LNCAP (cell line): ENCODE measurements at regions not wholly inside any gene's neighbourhood (a gene's known extent, or its start where the extent isn't known, plus 50 kb on each side); places are given as distances from the start of the nearest gene placed in this dataset.

ENCODE experiments used
- TF ChIP-seq, protein P1 (sequence below): fragments of 450-650 bp; IDR thresholded peaks from 2 replicates; pipeline ENCODE4 v1.5.1; 2017; ENCODE audit warnings: mild to moderate bottlenecking

DNA sequence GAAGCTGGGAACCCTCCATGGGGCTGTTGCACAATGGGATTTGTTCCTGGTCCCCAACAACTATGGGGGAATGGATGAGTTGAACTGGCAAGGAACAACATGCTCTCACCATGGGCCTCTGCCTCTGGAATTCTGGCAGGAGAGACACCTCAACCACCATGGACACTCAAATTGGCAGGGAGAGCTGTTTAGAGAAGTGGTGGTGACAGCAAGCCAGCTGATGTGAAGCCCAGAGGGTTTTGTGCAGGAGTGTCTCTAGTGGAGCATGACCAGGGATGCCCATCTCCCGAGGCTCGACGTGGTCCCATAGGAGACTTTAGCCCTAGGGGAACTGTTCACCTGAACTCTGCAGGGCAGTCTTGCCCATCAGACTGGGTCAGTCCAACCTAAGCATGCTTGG, 345.2 kb upstream of the CCDC196 start:
- TF ChIP-seq, protein P1, sequence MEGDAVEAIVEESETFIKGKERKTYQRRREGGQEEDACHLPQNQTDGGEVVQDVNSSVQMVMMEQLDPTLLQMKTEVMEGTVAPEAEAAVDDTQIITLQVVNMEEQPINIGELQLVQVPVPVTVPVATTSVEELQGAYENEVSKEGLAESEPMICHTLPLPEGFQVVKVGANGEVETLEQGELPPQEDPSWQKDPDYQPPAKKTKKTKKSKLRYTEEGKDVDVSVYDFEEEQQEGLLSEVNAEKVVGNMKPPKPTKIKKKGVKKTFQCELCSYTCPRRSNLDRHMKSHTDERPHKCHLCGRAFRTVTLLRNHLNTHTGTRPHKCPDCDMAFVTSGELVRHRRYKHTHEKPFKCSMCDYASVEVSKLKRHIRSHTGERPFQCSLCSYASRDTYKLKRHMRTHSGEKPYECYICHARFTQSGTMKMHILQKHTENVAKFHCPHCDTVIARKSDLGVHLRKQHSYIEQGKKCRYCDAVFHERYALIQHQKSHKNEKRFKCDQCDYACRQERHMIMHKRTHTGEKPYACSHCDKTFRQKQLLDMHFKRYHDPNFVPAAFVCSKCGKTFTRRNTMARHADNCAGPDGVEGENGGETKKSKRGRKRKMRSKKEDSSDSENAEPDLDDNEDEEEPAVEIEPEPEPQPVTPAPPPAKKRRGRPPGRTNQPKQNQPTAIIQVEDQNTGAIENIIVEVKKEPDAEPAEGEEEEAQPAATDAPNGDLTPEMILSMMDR: no peak

DNA sequence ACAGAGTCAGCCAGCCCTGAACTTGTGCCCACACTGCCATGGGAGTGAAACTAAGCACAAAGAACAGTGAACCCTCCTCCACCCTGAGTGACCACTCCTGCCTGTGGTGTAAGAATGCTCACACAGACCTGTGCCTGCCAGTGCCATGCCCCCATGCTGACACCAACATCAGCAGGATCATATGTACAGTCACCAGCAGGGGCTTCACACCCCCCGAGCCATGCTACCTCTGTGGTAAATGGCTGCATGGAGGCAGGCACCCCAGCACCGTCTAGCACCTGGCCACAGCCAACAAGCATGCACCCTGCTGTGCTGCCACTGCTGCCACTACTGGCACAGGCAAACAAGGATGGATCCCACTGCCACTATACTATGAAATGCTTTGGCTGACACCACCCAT, 344.4 kb upstream of the CCDC196 start:
- TF ChIP-seq, protein P1: no peak

DNA sequence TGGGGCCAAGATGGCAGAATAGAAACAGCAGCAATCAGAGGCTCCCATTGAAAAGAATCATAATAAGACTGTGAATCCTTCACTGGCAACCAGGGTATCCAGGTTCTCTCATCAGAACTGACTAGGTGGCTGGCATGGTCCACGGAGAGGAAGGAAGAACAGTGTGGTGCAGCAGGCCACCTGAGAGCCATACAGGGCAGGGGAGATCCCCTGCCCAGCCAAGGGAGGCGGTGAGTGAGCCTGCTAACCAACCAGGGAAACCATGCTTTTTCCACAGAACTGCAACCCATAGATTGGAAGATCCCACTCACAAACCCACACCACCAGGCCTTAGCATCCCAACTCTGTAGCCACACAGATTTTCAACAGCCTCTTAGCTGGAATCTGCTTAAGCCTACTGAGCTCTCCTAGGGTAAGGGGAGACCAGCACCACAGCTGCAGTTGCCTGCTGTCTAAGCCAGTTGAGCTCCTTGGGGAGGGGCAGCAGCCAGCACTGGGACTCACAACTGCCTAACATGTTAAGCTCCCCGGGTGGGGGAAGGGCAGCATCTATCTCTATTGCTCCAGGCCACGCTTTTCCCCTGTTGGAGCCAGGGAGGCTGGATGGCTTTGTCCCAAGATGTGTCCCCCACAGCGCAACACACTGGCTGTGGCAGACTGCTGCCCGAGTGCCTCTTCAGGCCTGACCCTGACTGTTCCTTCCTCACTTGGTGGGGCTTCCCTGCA, 342.6 kb upstream of the CCDC196 start:
- TF ChIP-seq, protein P1: no peak

DNA sequence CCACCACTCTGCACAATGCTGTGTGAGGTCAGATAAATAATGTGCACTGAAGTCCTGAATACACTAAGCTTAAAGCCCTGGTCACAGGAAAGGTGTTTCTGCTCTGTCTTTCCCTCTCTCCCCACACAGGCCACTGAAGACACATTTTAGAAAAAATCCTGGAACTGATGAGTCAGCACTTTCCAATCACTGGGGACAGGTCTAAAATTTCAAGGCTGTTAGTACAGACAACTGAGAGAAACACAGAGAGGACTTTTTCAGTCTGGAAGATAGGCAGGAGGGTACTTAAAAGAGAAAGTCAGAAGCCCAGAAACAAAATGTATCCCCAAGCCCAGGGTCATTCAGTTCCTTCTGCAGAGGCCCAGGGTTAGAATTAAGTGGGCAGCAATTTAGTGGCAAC, 333.9 kb upstream of the CCDC196 start:
- TF ChIP-seq, protein P1: no peak

DNA sequence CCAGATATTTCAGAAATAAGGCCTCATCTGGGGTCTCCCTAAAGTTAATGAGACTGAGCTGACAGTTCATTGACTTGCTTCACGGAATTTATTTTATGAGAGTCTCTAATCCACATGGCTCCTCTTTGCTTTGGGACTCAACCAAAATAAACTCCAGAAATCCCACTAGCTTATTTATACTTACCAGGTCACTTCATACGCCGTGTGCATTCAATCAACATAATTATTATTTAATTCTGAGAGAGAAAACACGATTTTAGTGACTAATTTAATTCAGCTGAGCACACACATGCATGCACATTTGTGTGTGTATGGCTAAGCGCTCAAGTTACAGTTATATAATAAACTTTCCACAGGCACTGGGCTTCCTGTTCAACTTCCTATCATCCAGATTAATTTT, 333.4 kb upstream of the CCDC196 start:
- TF ChIP-seq, protein P1: no peak

DNA sequence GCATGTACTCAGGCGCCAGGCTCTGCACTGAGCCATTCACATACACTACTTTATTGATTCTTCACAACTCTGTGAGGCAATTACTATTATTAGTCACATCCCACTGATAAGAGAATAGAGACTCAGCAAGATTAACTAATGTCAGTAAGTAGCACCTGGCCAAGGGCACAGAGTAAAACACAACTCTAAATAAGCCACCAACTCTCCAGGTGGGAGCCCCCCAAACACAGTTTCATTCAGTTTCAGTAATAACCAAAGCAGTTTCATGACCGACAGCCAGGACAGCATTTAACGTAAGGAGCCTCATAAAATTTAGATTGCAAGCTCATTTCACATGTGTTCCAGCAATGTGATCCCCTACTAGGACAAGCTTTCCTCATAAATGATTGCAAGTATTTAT, 323.1 kb upstream of the CCDC196 start:
- TF ChIP-seq, protein P1: no peak

DNA sequence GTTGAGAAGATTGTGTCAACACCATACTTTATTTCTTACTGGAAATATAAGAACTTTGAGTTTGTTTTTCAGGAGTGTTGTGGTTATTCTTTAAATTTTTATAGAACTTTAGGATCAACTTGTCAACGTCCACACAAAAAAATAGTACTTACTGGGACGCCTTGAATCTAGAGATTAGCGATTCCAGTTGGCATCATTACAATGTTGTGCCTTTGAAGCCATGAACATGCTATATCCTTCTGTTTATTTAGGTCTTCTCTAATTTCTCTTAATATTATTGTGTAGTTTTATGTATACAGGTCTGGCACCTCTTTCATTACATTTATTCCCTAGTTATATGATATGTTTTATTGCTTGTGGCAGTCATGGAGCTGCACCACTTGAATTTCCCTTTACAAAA, 320.8 kb upstream of the CCDC196 start:
- TF ChIP-seq, protein P1: no peak

DNA sequence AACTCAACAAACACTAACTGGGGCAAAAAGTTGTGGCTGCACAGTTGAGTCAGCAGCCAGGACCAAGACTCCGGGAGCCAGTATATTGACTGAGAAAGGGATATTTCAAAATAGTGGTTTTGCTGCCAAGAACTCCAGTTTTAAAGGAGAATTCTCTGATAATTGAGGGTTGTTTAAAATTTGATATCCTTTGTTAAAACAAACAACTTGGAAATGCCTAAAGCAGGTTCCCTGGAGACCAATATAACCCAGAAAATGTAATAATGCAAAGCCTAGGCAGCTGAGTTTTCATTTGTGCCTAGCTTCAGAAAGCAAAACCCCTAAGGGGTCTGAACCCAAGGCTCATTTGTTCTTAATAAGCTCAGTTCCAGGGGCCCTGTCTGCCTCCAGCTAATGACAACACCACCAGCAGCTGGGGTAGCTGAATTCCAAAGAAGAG, 311.7 kb upstream of the CCDC196 start:
- TF ChIP-seq, protein P1: no peak
